GM11168 (cell line): ENCODE measurements at regions not wholly inside any gene's neighbourhood (a gene's known extent, or its start where the extent isn't known, plus 50 kb on each side); places are given as distances from the start of the nearest gene placed in this dataset.

Source experiments
- in situ Hi-C: fragments of 300-500 bp; cut with MboI; formaldehyde crosslinking; loops from one replicate; pipeline ENCODE4 v1.12.0; 2022; ENCODE audit warnings: low sequenced_read_pairs; ENCODE audit not compliant: unreplicated experiment

- in situ Hi-C loops = no loop called here
Measured at GRCh38 chr4:110675426-110675825, 52.5 kb upstream of the PITX2 start.

GRCh38 chr4:110676241-110676640, 53.4 kb upstream of the PITX2 start:
- in situ Hi-C loops = no loop called here

GRCh38 chr4:110678517-110679227, 55.8 kb upstream of the PITX2 start:
- in situ Hi-C loops = no loop called here

GRCh38 chr4:110680265-110680664, 57.4 kb upstream of the PITX2 start:
- in situ Hi-C loops = no loop called here

DNA sequence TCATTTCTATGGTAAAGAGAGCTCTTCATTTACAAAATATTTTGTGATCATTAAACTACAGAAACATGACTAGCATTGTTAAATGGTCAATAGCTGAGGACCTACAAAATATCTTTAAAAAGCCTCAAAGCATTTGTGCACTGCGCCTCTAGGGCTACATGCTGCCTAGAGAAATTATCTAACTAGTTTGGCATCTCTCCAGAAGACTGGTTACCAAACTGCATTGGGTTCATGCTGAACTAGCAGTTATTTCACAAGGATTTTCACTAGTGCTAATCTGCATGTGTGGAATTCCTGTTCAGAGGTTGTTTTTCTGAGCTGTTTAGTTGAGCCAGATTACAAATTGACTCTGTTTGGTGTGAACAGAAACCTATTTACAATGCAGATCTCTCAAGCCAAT, 58.5 kb upstream of the PITX2 start:
- in situ Hi-C loops = no loop called here

GRCh38 chr4:110682311-110682710, 59.4 kb upstream of the PITX2 start:
- in situ Hi-C loops = no loop called here

DNA sequence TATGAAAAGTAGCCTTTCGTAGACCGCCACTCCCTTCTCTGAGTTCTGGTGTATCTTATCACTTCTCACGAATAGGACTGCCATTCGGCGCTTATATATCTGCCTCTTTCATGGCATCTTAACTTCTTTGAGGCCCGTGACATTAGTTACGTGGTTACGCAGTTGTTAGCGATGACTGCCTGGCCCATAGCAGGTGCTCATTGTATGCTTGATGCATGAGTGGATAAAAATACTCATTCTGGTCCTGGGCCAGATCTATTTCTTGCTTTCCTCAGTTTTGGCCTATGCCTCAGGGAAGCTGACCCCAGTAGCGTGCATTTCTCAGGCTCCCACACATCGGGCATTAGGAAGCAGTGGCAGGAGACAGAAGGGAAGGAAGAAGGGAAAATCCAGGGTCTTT, 60.7 kb upstream of the PITX2 start:
- in situ Hi-C loops = no loop called here

DNA sequence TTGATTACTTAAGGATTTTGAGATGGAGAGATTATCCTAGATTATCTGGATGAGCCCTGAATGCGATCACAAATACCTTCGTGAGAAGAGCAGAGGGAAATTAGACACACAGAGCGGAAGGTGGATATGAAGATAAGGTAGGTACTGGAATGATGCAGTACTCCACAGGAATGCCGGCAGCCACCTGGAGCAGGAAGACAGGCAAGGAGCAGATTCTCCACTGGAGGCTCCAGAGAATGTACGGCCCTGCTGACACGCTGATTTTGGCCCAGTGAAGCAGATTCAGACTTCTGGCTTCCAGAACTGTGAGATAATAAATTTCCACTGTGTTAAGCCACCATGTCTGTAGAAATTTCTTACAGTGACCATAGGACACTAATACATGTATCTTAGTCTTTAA, 79.4 kb upstream of the PITX2 start:
- in situ Hi-C loops = no loop called here

DNA sequence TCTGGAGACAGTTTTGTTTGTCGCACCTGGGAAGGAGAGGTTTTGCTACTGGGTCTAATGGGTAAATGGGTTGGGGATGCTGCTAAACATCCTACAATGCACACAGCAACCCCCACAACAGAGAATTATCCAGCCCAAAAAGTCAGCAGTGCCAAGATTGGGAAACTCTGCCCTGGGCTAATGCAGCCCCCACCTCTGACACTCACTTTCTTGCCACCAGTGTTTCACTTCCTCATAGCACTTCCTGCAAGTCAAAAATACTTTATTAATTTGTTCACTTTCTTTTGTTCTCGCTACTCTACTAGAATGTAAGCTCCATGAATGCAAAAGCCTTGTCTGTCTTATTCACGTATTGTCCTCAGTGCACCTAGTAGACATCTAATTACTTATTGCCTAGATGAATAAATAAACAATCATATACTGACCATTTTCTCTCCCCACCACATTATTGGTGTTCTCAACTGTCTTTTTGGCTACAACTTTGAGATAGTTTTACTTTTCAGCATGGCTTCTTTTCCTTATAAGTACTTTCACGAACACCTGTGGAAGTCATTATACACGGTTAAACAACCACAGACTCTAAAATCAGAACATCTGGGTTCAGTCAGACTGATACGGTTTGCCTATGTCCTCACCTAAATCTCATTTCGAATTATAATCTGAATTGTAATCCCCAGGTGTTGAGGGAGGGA, 82.0 kb upstream of the PITX2 start:
- in situ Hi-C loops = no loop called here

GRCh38 chr4:110705440-110705782, 82.5 kb upstream of the PITX2 start:
- in situ Hi-C loops = no loop called here

- in situ Hi-C loops = no loop called here
Measured at GRCh38 chr4:110710070-110710469, 87.2 kb upstream of the PITX2 start.

DNA sequence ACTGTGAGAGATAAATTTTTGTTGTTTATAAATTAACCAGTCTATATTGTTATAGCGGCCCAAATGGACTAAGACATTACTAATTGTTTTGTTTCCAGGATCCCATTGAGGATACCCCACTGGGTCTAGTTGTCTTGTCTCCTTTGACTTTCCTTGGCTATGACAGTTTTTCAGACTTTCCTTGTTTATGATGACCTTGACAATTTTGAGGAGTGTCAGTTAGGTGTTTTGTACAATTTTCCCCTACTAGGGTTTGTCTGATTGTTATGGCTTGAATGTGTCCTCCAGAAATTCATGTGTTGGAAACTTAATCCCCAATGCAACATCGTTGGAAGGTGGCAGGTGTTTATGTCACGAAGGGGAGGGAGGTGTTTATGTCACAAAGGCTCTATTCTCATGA, 89.6 kb upstream of the PITX2 start:
- in situ Hi-C loops = no loop called here

- in situ Hi-C loops = no loop called here
Measured at GRCh38 chr4:110730318-110730717, 107.4 kb upstream of the PITX2 start.

DNA sequence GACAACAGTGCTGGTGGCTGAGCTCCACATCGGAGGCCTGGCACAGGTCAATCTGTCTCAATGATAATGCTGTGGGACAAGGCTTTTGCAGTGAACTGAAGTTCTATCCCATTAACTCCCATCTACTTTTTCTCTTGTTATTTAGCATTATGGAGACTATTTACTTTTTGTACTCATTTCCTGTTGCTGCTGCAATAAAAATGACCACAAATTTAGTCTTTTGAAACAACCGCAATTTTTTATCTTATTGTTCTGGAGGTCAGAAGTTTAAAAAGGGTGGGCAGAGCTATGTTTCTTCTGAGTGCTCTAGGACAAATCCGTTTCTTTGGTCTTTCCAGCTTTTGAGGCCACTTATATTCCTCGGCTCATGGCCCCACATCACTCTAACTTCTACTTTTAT, 111.0 kb upstream of the PITX2 start:
- in situ Hi-C loops = no loop called here

GRCh38 chr4:110735686-110736085, 112.8 kb upstream of the PITX2 start:
- in situ Hi-C loops = no loop called here

- in situ Hi-C loops = no loop called here
Measured at GRCh38 chr4:110737931-110738330, 115.1 kb upstream of the PITX2 start.

- in situ Hi-C loops = no loop called here
Measured at GRCh38 chr4:110742143-110742542, 119.3 kb upstream of the PITX2 start.

DNA sequence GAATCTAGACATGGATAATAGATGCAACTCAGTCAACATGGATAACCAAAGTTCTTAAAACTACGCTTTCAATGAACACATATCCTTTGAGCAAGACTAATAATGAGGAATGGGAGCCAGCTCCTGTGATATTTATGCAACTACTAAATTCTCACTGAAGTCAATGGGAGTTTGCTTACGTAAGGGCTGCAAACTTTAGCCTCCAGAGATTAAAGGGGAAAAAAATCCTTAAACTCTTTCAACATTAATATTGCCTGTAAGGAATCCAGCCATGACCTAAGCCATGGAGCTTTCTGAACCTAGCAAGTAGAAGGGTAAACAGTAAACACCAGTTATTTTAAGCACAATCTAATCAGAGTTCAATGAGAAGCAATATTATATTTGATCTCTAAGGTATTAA, 125.2 kb upstream of the PITX2 start:
- in situ Hi-C loops = no loop called here

GRCh38 chr4:110751183-110751582, 128.3 kb upstream of the PITX2 start:
- in situ Hi-C loops = no loop called here

GRCh38 chr4:110751986-110752385, 129.1 kb upstream of the PITX2 start:
- in situ Hi-C loops = no loop called here

DNA sequence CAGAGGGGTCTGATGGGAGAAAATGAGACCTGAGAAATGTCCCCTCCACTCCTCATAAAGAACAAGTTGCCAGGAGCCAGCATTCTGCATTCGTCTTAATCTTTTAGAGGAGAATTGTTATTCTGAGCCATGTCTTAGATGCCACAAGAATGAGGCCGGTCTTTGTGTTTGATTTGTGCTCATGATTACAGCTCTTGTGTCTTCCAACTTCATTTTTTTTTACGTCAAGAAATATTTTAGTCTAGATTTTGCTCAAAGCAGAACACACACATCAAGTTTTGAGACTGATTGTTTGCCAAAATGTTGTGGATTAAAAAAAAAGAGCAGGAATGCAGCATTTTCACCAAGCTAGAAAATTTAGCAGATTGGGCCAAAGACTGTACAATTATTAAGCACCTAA, 130.6 kb upstream of the PITX2 start:
- in situ Hi-C loops = no loop called here

- in situ Hi-C loops = no loop called here
Measured at GRCh38 chr4:110754716-110755115, 131.8 kb upstream of the PITX2 start.
